ENCODE measurements at regions not wholly inside any gene's neighbourhood (a gene's known extent, or its start where the extent isn't known, plus 50 kb on each side); places are given as distances from the start of the nearest gene placed in this dataset.

- no peak for TF ChIP-seq CTCF (IDR thresholded peaks at IDR 0.05 in 4 of 5, conservative IDR thresholded peaks at IDR 0.05 in 1 of 5)
- TF ChIP-seq POLR2A (IDR thresholded peaks at IDR 0.05): no peak
Observed at GRCh38 chr18:45166836-45167551, 448.3 kb upstream of the SLC14A2 start.
